Liver (tissue), 8 donors: ENCODE measurements at regions not wholly inside any gene's neighbourhood (a gene's known extent, or its start where the extent isn't known, plus 50 kb on each side); places are given as distances from the start of the nearest gene placed in this dataset.

ENCODE experiments used
- DNase-seq: peaks from one replicate; pipeline ENCODE4 v3.0.0-alpha.2; 2017; ENCODE audit warnings: low spot score
- H3K27ac ChIP-seq, 2 donors: one replicate each; pipeline ENCODE4 v1.7.0; 2013; ENCODE audit warnings: inconsistent platforms in 2 of 2, low read length in 2 of 2, control low read depth in 1 of 2, low read depth in 1 of 2, mild to moderate bottlenecking in 1 of 2
- H3K27me3 ChIP-seq, 4 donors: one replicate each; pipeline versions ENCODE4 v1.6.1 to v1.7.0; 2013; ENCODE audit warnings: low read length in 3 of 4, inconsistent platforms in 1 of 4, mild to moderate bottlenecking in 1 of 4, moderate library complexity in 1 of 4; ENCODE audit not compliant: control insufficient read depth in 4 of 4, insufficient read depth in 4 of 4
- H3K36me3 ChIP-seq, 4 donors: one replicate each; pipeline versions ENCODE4 v1.6.1 to v1.7.0; 2013; ENCODE audit warnings: low read length in 3 of 4, mild to moderate bottlenecking in 3 of 4, low read depth in 1 of 4, moderate library complexity in 1 of 4; ENCODE audit not compliant: control insufficient read depth in 4 of 4, insufficient read depth in 3 of 4
- H3K4me1 ChIP-seq, 4 donors: one replicate each; pipeline versions ENCODE4 v1.6.1 to v1.7.0; 2013; ENCODE audit warnings: low read length in 3 of 4, mild to moderate bottlenecking in 3 of 4, moderate library complexity in 1 of 4; ENCODE audit not compliant: control insufficient read depth in 4 of 4, insufficient read depth in 4 of 4
- H3K4me3 ChIP-seq, 3 donors: one replicate each; pipeline versions ENCODE4 v1.6.1 to v1.7.0; 2013; ENCODE audit warnings: low read length in 3 of 3, control low read depth in 1 of 3, low read depth in 1 of 3, mild to moderate bottlenecking in 1 of 3
- H3K9ac ChIP-seq, 2 donors: one replicate each; pipeline ENCODE4 v1.7.0; 2013; ENCODE audit warnings: low read length in 2 of 2, mild to moderate bottlenecking in 2 of 2, moderate library complexity in 2 of 2, control low read depth in 1 of 2, low read depth in 1 of 2
- H3K9me3 ChIP-seq, 4 donors: one replicate each; pipeline versions ENCODE4 v1.6.1 to v1.7.0; 2013; ENCODE audit warnings: low read length in 3 of 4; ENCODE audit not compliant: control insufficient read depth in 4 of 4
- ATF3 ChIP-seq: IDR thresholded peaks from 2 replicates; pipeline ENCODE4 v1.6.1; 2016; ENCODE audit warnings: antibody characterized with exemption
- CTCF ChIP-seq: fragments of 150-350 bp; IDR thresholded peaks from 2 replicates; pipeline ENCODE4 v1.5.1; 2017; ENCODE audit warnings: improper control_type of control experiment, low read depth, low read length; ENCODE audit not compliant: missing input control
- EGR1 ChIP-seq, 2 donors: IDR thresholded peaks; 2 replicates each; pipeline ENCODE4 v1.6.1; 2016 to 2018; ENCODE audit warnings: antibody characterized with exemption in 2 of 2, low read depth in 2 of 2
- FOXA1 ChIP-seq: IDR thresholded peaks from 2 replicates; pipeline ENCODE4 v1.6.1; 2016; ENCODE audit warnings: antibody characterized with exemption
- FOXA2 ChIP-seq: IDR thresholded peaks from 2 replicates; pipeline ENCODE4 v1.6.1; 2016; ENCODE audit warnings: antibody characterized with exemption
- GABPA ChIP-seq, 2 donors: IDR thresholded peaks in 1 of 2; conservative IDR thresholded peaks in 1 of 2; 2 replicates each; pipeline ENCODE4 v1.6.1; 2016; ENCODE audit warnings: antibody characterized with exemption in 2 of 2, mild to moderate bottlenecking in 1 of 2, moderate library complexity in 1 of 2
- HNF4A ChIP-seq, 2 donors: conservative IDR thresholded peaks; 2 replicates each; pipeline ENCODE4 v1.6.1; 2016; ENCODE audit warnings: antibody characterized with exemption in 2 of 2, mild to moderate bottlenecking in 2 of 2
- HNF4G ChIP-seq: IDR thresholded peaks from 2 replicates; pipeline ENCODE4 v1.6.1; 2016; ENCODE audit warnings: antibody characterized with exemption
- JUND ChIP-seq, 2 donors: IDR thresholded peaks; 2 replicates each; pipeline ENCODE4 v1.6.1; 2016; ENCODE audit warnings: antibody characterized with exemption in 2 of 2
- MAX ChIP-seq: IDR thresholded peaks from 2 replicates; pipeline ENCODE4 v1.6.1; 2016; ENCODE audit warnings: antibody characterized with exemption
- NR2F2 ChIP-seq: IDR thresholded peaks from 2 replicates; pipeline ENCODE4 v1.6.1; 2016; ENCODE audit warnings: antibody characterized with exemption
- RAD21 ChIP-seq, 2 donors: IDR thresholded peaks; 2 replicates each; pipeline ENCODE4 v1.6.1; 2016; ENCODE audit warnings: antibody characterized with exemption in 2 of 2, mild to moderate bottlenecking in 2 of 2
- REST ChIP-seq: IDR thresholded peaks from 2 replicates; pipeline ENCODE4 v1.6.1; 2016; ENCODE audit warnings: antibody characterized with exemption, mild to moderate bottlenecking
- RXRA ChIP-seq, 2 donors: IDR thresholded peaks; 2 replicates each; pipeline ENCODE4 v1.6.1; 2017 to 2018; ENCODE audit warnings: antibody characterized with exemption in 2 of 2, mild to moderate bottlenecking in 1 of 2
- SP1 ChIP-seq: IDR thresholded peaks from 2 replicates; pipeline ENCODE4 v1.6.1; 2018; ENCODE audit warnings: antibody characterized with exemption, mild to moderate bottlenecking
- TAF1 ChIP-seq: conservative IDR thresholded peaks from 2 replicates; pipeline ENCODE4 v1.6.1; 2016; ENCODE audit warnings: antibody characterized with exemption, mild to moderate bottlenecking
- YY1 ChIP-seq: IDR thresholded peaks from 2 replicates; pipeline ENCODE4 v1.6.1; 2016; ENCODE audit warnings: antibody characterized with exemption, mild to moderate bottlenecking
- ZBTB33 ChIP-seq: IDR thresholded peaks from 2 replicates; pipeline ENCODE4 v1.6.1; 2016; ENCODE audit warnings: antibody characterized with exemption
- WGBS: extraction: QIAGEN DNeasy Blood & Tissue Kit; methylation state at CpG from one replicate; pipeline ENCODE4 v1.1.7; 2013; 5-methylcytosine and 5-hydroxymethylcytosine counted together
- donor health status: healthy.
- donor health status: healthy.
- donor health status: healthy.
- donor health status: healthy.
- donor health status: healthy.

- 89% methylated on average over 18 of the region's 18 CpGs for WGBS
- no peaks in the 10 kb centered on the region for H3K4me1 ChIP-seq
- H3K36me3 ChIP-seq = no peaks in the 10 kb centered on the region
- no peak overlapping the region for H3K4me3 ChIP-seq
- H3K9ac ChIP-seq = no peak overlapping the region
- DNase-seq = no peak
- no peaks in the 10 kb centered on the region for H3K27me3 ChIP-seq
- TF ChIP-seq HNF4G (no peak), YY1 (no peak), SP1 (no peak), FOXA2 (no peak), FOXA1 (no peak), TAF1 (no peak), CTCF (no peak), RAD21 (IDR thresholded peaks at IDR 0.05) (no peak), EGR1 (IDR thresholded peaks at IDR 0.05; ENCODE audit: low read depth in 2 of 2) (no peak), RXRA (IDR thresholded peaks at IDR 0.05) (no peak), HNF4A (conservative IDR thresholded peaks at IDR 0.05) (no peak), REST (no peak), ZBTB33 (no peak), NR2F2 (no peak), MAX (no peak), ATF3 (no peak), JUND (IDR thresholded peaks at IDR 0.05) (no peak), GABPA (IDR thresholded peaks at IDR 0.05 in 1 of 2, conservative IDR thresholded peaks at IDR 0.05 in 1 of 2) (no peak)
- H3K27ac ChIP-seq = no peak overlapping the region
- H3K9me3 ChIP-seq = peaks cover 0 to 8% (median 4%) of the 10 kb centered on the region in 4 donors
Observed at GRCh38 chr5:18551716-18552115, 917.5 kb downstream of the TAF11L14 start.
